GM12878 (cell line): ENCODE measurements at regions not wholly inside any gene's neighbourhood (a gene's known extent, or its start where the extent isn't known, plus 50 kb on each side); places are given as distances from the start of the nearest gene placed in this dataset.

Experiments used
- ATAC-seq: fragments of 200-7000 bp; cut with Tn5 transposase; 3 replicates; pipeline ENCODE4 v1.9.1; 2020; ENCODE audit warnings: mild to moderate bottlenecking, moderate library complexity
- BruUV-seq: library from RNA; stranded (reverse); fragments of 400-500 nt; replicated peaks from 2 replicates; lab custom pipeline; 2021; lab: Mats Ljungman, UMichigan
- CTCF ChIA-PET: fragments of 300-600 bp; sonication (Branson Sonifier 250); formaldehyde crosslinking; extraction: SDS; loops from one replicate; lab custom pipeline; 2021; ENCODE audit warnings: inconsistent platforms; lab: Yijun Ruan, JAX
- POLR2A ChIA-PET: fragments of 350-600 bp; formaldehyde crosslinking; extraction: SDS; loops from one replicate; lab custom pipeline; 2021; ENCODE audit warnings: inconsistent platforms; lab: Charles Lee
- RAD21 ChIA-PET: fragments of 300-600 bp; sonication (Branson Sonifier 250); formaldehyde crosslinking; loops from one replicate; lab custom pipeline; 2023; ENCODE audit warnings: antibody characterized with exemption; ENCODE audit not compliant: unreplicated experiment; lab: Charles Lee
- SMC1A ChIA-PET: fragments of 300-600 bp; sonication (Branson Sonifier 250); formaldehyde crosslinking; loops from one replicate; lab custom pipeline; 2023; ENCODE audit not compliant: unreplicated experiment, uncharacterized antibody; lab: Charles Lee
- DNase-seq: peaks from one replicate; pipeline ENCODE4 v3.0.0-alpha.2; 2011; ENCODE audit warnings: low read depth, low spot score
- FAIRE-seq: peaks from 3 replicates; lab custom pipeline; 2011; peaks lifted over from hg19 to GRCh38; lab: Jason Lieb, UNC
- H2AFZ ChIP-seq: 2 replicates; pipeline ENCODE4 v1.6.0; 2011; ENCODE audit warnings: low read depth, low read length, control low read depth; ENCODE audit not compliant: control insufficient read depth
- H3K27ac ChIP-seq: 2 replicates; pipeline ENCODE4 v1.5.1; 2011; ENCODE audit warnings: control low read depth; ENCODE audit not compliant: control insufficient read depth, insufficient read depth
- H3K27me3 ChIP-seq, 2 experiments: replicated peaks in 1 of 2; 2 replicates each; pipeline versions ENCODE4 v1.6.0 to v1.6.1; 2011; ENCODE audit warnings: low read length in 1 of 2; ENCODE audit not compliant: control insufficient read depth in 2 of 2, insufficient read depth in 2 of 2
- H3K36me3 ChIP-seq, 2 experiments: 2 replicates each; pipeline ENCODE4 v1.5.1; 2011; ENCODE audit warnings: low read length in 1 of 2; ENCODE audit not compliant: control insufficient read depth in 2 of 2, insufficient read depth in 2 of 2
- H3K4me1 ChIP-seq: 2 replicates; pipeline ENCODE4 v1.6.1; 2011; ENCODE audit warnings: mild to moderate bottlenecking, low read length, moderate library complexity, mixed read lengths; ENCODE audit not compliant: control insufficient read depth, insufficient read depth
- H3K4me2 ChIP-seq: 2 replicates; pipeline ENCODE4 v1.6.0; 2011; ENCODE audit warnings: control low read depth; ENCODE audit not compliant: control insufficient read depth, insufficient read depth
- H3K4me3 ChIP-seq: fragments of 200-600 bp; sonication (generic); 2 replicates; pipeline ENCODE4 v1.5.1; 2016
- H3K79me2 ChIP-seq: 2 replicates; pipeline ENCODE4 v1.6.0; 2011; ENCODE audit warnings: low read length; ENCODE audit not compliant: control insufficient read depth, insufficient read depth
- H3K9ac ChIP-seq: 2 replicates; pipeline ENCODE4 v1.8.0; 2011; ENCODE audit warnings: low read length, control low read depth, mixed read lengths; ENCODE audit not compliant: control insufficient read depth, insufficient read depth
- H3K9me3 ChIP-seq: replicated peaks from 3 replicates; pipeline ENCODE4 v1.5.1; 2011; ENCODE audit warnings: mild to moderate bottlenecking, low read length; ENCODE audit not compliant: control insufficient read depth, insufficient read depth
- H4K20me1 ChIP-seq: 2 replicates; pipeline ENCODE4 v1.6.0; 2011; ENCODE audit not compliant: control insufficient read depth, insufficient read depth
- ATF7 ChIP-seq: fragments of 450-650 bp; IDR thresholded peaks from 2 replicates; pipeline ENCODE4 v1.6.1; 2016; ENCODE audit warnings: low read depth, mild to moderate bottlenecking
- EGR1 ChIP-seq, 2 experiments: IDR thresholded peaks; 1 replicate in 1 of 2; 2 replicates in 1 of 2; pipeline ENCODE4 v1.6.1; 2011 to 2012; ENCODE audit warnings: low read depth in 2 of 2, low read length in 2 of 2, borderline replicate concordance in 1 of 2, mild to moderate bottlenecking in 1 of 2, moderate library complexity in 1 of 2
- KDM1A ChIP-seq: fragments of 200-600 bp; sonication (generic); IDR thresholded peaks from 2 replicates; pipeline ENCODE4 v1.6.1; 2016; ENCODE audit warnings: borderline replicate concordance
- SP1 ChIP-seq: IDR thresholded peaks from one replicate; pipeline ENCODE4 v1.6.1; 2011; ENCODE audit warnings: low read depth, low read length
- ZNF384 ChIP-seq: IDR thresholded peaks from 2 replicates; pipeline ENCODE4 v1.6.1; 2012; ENCODE audit warnings: low read depth, mild to moderate bottlenecking, low read length, improper control_type of control experiment, borderline replicate concordance
- WGBS: methylation state at CpG from one replicate; pipeline ENCODE4 v1.1.6; 2016; ENCODE audit warnings: low lambda C conversion rate; ENCODE audit not compliant: insufficient replicate concordance, insufficient coverage; ENCODE audit errors: missing lambda C conversion rate; 5-methylcytosine and 5-hydroxymethylcytosine counted together
- in situ Hi-C: fragments of 300-500 bp; cut with MboI; formaldehyde crosslinking; loops from 9 replicates; pipeline ENCODE4 v1.14.3; 2018; ENCODE audit warnings: mixed read lengths
- intact Hi-C: fragments of 100-400 bp; cut with micrococcal nuclease; formaldehyde crosslinking; loops from one replicate; pipeline ENCODE4 v1.14.2; 2022; ENCODE audit not compliant: unreplicated experiment
- TF ChIP-seq, protein P1 (sequence below): fragments of 450-650 bp; formaldehyde crosslinking; IDR thresholded peaks from 2 replicates; pipeline ENCODE4 v1.4.0; 2022; ENCODE audit warnings: mild to moderate bottlenecking, moderate library complexity
- TF ChIP-seq, protein P2 (sequence below): fragments of 450-650 bp; IDR thresholded peaks from 2 replicates; pipeline ENCODE4 v1.6.1; 2017; ENCODE audit warnings: mild to moderate bottlenecking, low read depth, inconsistent platforms; ENCODE audit not compliant: poor library complexity, severe bottlenecking
- TF ChIP-seq, protein P3 (sequence below): fragments of 450-650 bp; IDR thresholded peaks from 2 replicates; pipeline ENCODE4 v1.6.1; 2016; ENCODE audit warnings: mild to moderate bottlenecking
- TF ChIP-seq, protein P4 (sequence below): fragments of 450-650 bp; IDR thresholded peaks from 2 replicates; pipeline ENCODE4 v1.6.1; 2018; ENCODE audit warnings: mild to moderate bottlenecking, low read depth, moderate library complexity; ENCODE audit not compliant: partially characterized antibody

DNA sequence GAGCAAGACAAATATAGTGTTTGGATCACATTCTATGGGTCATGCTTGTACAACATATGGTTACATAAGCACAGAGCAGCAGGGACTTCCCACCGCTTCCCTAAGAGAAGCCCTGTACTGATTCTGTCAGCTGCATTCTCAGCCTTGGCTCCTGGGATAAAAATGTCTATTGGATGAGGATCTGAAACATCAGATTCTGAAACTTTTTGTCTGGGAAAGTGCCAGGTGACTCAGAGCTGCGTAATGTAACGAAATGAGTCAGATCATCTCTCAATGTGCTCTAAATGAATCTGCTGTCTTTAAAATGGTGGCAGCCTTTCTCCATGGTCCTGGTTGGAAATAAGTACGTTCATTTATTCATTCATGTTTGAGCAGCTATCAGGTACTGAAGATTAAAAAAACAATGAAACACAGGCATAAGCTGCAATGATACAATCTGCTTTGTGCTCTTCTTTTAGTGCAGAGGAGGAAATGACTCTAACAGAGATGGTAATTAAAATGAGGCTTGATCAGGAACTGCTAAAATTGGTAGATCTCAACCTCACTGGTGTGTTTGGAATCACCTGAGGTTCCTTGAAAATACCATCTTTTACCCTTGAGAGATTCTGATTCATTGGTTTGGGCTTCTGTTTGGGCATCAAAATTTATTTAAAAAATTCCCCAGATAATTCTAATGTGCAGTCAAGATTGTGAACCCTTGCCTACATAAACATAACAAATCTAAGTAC is 99.1 kb upstream of the NAP1L1 start:
- FAIRE-seq, result peak; percentile 87
- H3K4me3 ChIP-seq, result no peak overlapping the region
- ATAC-seq, result peak; percentile 91
- no peak overlapping the region for H3K9ac ChIP-seq
- SMC1A ChIA-PET, result interaction anchor here (0.7 to 1.5 kb wide), 3 partner anchors 24 to 101 kb away, joined by 3 read pairs; no protein-coding TSS in a partner anchor
- no peaks in the 10 kb centered on the region for H3K79me2 ChIP-seq
- no peaks in the 10 kb centered on the region for H3K9me3 ChIP-seq
- no TSS peak for BruUV-seq
- 1% methylated on average over 4 of the region's 4 CpGs for WGBS
- intact Hi-C loops (loop anchor here (1.0 kb wide), 1 partner anchor 25 kb away; no protein-coding TSS in a partner anchor), in situ Hi-C loops (no loop called here)
- DNase-seq, result peak; percentile 81
- CTCF ChIA-PET, result interaction anchor here (2.5 kb wide), 1 partner anchor 25 kb away, joined by 11 read pairs; no protein-coding TSS in a partner anchor
- H4K20me1 ChIP-seq, result no peaks in the 10 kb centered on the region
- no peaks in the 10 kb centered on the region for H3K36me3 ChIP-seq
- RAD21 ChIA-PET, result no interaction called here
- H3K4me1 ChIP-seq, result peaks cover 21% of the 10 kb centered on the region
- H3K27ac ChIP-seq, result peak overlapping the region; percentile 61
- H3K4me2 ChIP-seq, result peak overlapping the region; percentile 82
- POLR2A ChIA-PET, result no interaction called here
- H3K27me3 ChIP-seq, result no peaks in the 10 kb centered on the region
- peak overlapping the region; percentile 91 for H2AFZ ChIP-seq
- TF ChIP-seq SP1, result no peak
- TF ChIP-seq ZNF384, result no peak
- TF ChIP-seq KDM1A, result no peak
- no peak for TF ChIP-seq EGR1 (IDR thresholded peaks at IDR 0.05; ENCODE audit: borderline replicate concordance in 1 of 2, low read depth in 2 of 2, low read length in 2 of 2)
- TF ChIP-seq, protein P1, sequence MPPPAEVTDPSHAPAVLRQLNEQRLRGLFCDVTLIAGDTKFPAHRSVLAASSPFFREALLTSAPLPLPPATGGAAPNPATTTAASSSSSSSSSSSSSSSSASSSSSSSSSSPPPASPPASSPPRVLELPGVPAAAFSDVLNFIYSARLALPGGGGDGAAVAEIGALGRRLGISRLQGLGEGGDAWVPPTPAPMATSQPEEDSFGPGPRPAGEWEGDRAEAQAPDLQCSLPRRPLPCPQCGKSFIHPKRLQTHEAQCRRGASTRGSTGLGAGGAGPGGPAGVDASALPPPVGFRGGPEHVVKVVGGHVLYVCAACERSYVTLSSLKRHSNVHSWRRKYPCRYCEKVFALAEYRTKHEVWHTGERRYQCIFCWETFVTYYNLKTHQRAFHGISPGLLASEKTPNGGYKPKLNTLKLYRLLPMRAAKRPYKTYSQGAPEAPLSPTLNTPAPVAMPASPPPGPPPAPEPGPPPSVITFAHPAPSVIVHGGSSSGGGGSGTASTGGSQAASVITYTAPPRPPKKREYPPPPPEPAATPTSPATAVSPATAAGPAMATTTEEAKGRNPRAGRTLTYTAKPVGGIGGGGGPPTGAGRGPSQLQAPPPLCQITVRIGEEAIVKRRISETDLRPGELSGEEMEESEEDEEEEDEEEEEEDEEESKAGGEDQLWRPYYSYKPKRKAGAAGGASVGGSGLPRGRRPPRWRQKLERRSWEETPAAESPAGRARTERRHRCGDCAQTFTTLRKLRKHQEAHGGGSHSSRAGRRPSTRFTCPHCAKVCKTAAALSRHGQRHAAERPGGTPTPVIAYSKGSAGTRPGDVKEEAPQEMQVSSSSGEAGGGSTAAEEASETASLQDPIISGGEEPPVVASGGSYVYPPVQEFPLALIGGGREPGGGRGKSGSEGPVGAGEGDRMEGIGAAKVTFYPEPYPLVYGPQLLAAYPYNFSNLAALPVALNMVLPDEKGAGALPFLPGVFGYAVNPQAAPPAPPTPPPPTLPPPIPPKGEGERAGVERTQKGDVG, result no peak
- TF ChIP-seq, protein P2, sequence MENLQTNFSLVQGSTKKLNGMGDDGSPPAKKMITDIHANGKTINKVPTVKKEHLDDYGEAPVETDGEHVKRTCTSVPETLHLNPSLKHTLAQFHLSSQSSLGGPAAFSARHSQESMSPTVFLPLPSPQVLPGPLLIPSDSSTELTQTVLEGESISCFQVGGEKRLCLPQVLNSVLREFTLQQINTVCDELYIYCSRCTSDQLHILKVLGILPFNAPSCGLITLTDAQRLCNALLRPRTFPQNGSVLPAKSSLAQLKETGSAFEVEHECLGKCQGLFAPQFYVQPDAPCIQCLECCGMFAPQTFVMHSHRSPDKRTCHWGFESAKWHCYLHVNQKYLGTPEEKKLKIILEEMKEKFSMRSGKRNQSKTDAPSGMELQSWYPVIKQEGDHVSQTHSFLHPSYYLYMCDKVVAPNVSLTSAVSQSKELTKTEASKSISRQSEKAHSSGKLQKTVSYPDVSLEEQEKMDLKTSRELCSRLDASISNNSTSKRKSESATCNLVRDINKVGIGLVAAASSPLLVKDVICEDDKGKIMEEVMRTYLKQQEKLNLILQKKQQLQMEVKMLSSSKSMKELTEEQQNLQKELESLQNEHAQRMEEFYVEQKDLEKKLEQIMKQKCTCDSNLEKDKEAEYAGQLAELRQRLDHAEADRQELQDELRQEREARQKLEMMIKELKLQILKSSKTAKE, result peak; percentile 63
- TF ChIP-seq, protein P3, sequence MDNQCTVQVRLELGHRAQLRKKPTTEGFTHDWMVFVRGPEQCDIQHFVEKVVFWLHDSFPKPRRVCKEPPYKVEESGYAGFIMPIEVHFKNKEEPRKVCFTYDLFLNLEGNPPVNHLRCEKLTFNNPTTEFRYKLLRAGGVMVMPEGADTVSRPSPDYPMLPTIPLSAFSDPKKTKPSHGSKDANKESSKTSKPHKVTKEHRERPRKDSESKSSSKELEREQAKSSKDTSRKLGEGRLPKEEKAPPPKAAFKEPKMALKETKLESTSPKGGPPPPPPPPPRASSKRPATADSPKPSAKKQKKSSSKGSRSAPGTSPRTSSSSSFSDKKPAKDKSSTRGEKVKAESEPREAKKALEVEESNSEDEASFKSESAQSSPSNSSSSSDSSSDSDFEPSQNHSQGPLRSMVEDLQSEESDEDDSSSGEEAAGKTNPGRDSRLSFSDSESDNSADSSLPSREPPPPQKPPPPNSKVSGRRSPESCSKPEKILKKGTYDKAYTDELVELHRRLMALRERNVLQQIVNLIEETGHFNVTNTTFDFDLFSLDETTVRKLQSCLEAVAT, result no peak
- TF ChIP-seq, protein P4, sequence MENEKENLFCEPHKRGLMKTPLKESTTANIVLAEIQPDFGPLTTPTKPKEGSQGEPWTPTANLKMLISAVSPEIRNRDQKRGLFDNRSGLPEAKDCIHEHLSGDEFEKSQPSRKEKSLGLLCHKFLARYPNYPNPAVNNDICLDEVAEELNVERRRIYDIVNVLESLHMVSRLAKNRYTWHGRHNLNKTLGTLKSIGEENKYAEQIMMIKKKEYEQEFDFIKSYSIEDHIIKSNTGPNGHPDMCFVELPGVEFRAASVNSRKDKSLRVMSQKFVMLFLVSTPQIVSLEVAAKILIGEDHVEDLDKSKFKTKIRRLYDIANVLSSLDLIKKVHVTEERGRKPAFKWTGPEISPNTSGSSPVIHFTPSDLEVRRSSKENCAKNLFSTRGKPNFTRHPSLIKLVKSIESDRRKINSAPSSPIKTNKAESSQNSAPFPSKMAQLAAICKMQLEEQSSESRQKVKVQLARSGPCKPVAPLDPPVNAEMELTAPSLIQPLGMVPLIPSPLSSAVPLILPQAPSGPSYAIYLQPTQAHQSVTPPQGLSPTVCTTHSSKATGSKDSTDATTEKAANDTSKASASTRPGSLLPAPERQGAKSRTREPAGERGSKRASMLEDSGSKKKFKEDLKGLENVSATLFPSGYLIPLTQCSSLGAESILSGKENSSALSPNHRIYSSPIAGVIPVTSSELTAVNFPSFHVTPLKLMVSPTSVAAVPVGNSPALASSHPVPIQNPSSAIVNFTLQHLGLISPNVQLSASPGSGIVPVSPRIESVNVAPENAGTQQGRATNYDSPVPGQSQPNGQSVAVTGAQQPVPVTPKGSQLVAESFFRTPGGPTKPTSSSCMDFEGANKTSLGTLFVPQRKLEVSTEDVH, result no peak
- peak; percentile 88 for TF ChIP-seq ATF7
